PC-3 (cell line): ENCODE measurements at regions not wholly inside any gene's neighbourhood (a gene's known extent, or its start where the extent isn't known, plus 50 kb on each side); places are given as distances from the start of the nearest gene placed in this dataset.

Source experiments
- ATAC-seq: fragments of 200-7000 bp; cut with Tn5 transposase; 2 replicates; pipeline ENCODE4 v1.9.1; 2020; ENCODE audit warnings: mild to moderate bottlenecking, moderate library complexity
- BruUV-seq: library from RNA; stranded (reverse); fragments of 400-500 nt; replicated peaks from 2 replicates; lab custom pipeline; 2021; lab: Mats Ljungman, UMichigan
- CTCF ChIA-PET: fragments of 300-600 bp; sonication (Branson Sonifier 250); formaldehyde crosslinking; loops from one replicate; lab custom pipeline; 2022; ENCODE audit warnings: antibody characterized with exemption; lab: Charles Lee
- POLR2A ChIA-PET: fragments of 300-600 bp; sonication (Branson Sonifier 250); formaldehyde crosslinking; loops from one replicate; lab custom pipeline; 2022; ENCODE audit warnings: antibody characterized with exemption; ENCODE audit not compliant: unreplicated experiment; lab: Charles Lee
- DNase-seq: peaks from one replicate; pipeline ENCODE4 v3.0.0-alpha.2; 2015
- H2AFZ ChIP-seq: fragments of 300-600 bp; sonication (generic); 2 replicates; pipeline ENCODE4 v1.6.0; 2016; ENCODE audit warnings: antibody characterized with exemption, low read length
- H3F3A ChIP-seq: fragments of 300-600 bp; sonication (generic); one replicate; pipeline ENCODE4 v1.6.0; 2017; ENCODE audit warnings: antibody characterized with exemption, low read length, control low read depth, mild to moderate bottlenecking; ENCODE audit not compliant: unreplicated experiment
- H3K27ac ChIP-seq: fragments of 300-600 bp; sonication (generic); 2 replicates; pipeline ENCODE4 v1.5.1; 2016; ENCODE audit warnings: mild to moderate bottlenecking, low read length
- H3K27me3 ChIP-seq: fragments of 300-600 bp; sonication (generic); 2 replicates; pipeline ENCODE4 v1.6.1; 2016; ENCODE audit warnings: low read length, mixed read lengths
- H3K36me3 ChIP-seq: fragments of 300-600 bp; sonication (generic); 2 replicates; pipeline ENCODE4 v1.6.1; 2016; ENCODE audit warnings: low read depth, mixed run types, low read length, mixed read lengths
- H3K4me1 ChIP-seq: fragments of 300-600 bp; sonication (generic); 2 replicates; pipeline ENCODE4 v1.5.1; 2016; ENCODE audit warnings: low read length; ENCODE audit not compliant: insufficient read depth
- H3K4me2 ChIP-seq: fragments of 300-600 bp; sonication (generic); 2 replicates; pipeline ENCODE4 v1.6.0; 2016; ENCODE audit warnings: low read length
- H3K4me3 ChIP-seq: fragments of 300-600 bp; sonication (generic); 2 replicates; pipeline ENCODE4 v1.5.1; 2016; ENCODE audit warnings: mild to moderate bottlenecking, low read length, mixed read lengths
- H3K79me2 ChIP-seq: fragments of 300-600 bp; sonication (generic); 2 replicates; pipeline ENCODE4 v1.6.1; 2017; ENCODE audit warnings: low read length, mixed read lengths
- H3K9ac ChIP-seq: fragments of 300-600 bp; sonication (generic); 2 replicates; pipeline ENCODE4 v1.6.0; 2016; ENCODE audit warnings: mild to moderate bottlenecking, low read length
- H3K9me2 ChIP-seq: fragments of 300-600 bp; sonication (generic); replicated peaks from 2 replicates; pipeline ENCODE4 v1.6.1; 2016; ENCODE audit warnings: mixed run types, low read length, mixed read lengths
- H3K9me3 ChIP-seq: fragments of 300-600 bp; sonication (generic); 2 replicates; pipeline ENCODE4 v1.6.1; 2016; ENCODE audit warnings: low read length, mixed read lengths
- H4K20me1 ChIP-seq: fragments of 300-600 bp; sonication (generic); 2 replicates; pipeline ENCODE4 v1.6.1; 2016; ENCODE audit warnings: low read length, mixed read lengths
- CTCF ChIP-seq: fragments of 300-600 bp; sonication (generic); conservative IDR thresholded peaks from 2 replicates; pipeline ENCODE4 v1.5.1; 2017; ENCODE audit warnings: antibody characterized with exemption, low read depth, mild to moderate bottlenecking, low read length
- EZH2 ChIP-seq: fragments of 300-600 bp; sonication (generic); IDR thresholded peaks from one replicate; pipeline ENCODE4 v1.6.1; 2017; ENCODE audit warnings: antibody characterized with exemption, mild to moderate bottlenecking, low read length; ENCODE audit not compliant: unreplicated experiment
- EZH2phosphoT487 ChIP-seq: fragments of 300-600 bp; sonication (generic); IDR thresholded peaks from 2 replicates; pipeline ENCODE4 v1.6.1; 2018; ENCODE audit warnings: mild to moderate bottlenecking, antibody characterized with exemption, low read length, borderline replicate concordance
- intact Hi-C: fragments of 100-400 bp; cut with micrococcal nuclease; formaldehyde crosslinking; loops from 2 replicates; pipeline ENCODE4 v1.9.0; 2023

- CTCF ChIA-PET: no interaction called here
- no peak overlapping the region for H3K9ac ChIP-seq
- POLR2A ChIA-PET: no interaction called here
- no peaks in the 10 kb centered on the region for H3K9me2 ChIP-seq
- H3K79me2 ChIP-seq: no peaks in the 10 kb centered on the region
- no peaks in the 10 kb centered on the region for H3K9me3 ChIP-seq
- BruUV-seq: no TSS peak
- ATAC-seq: no peak
- H4K20me1 ChIP-seq: no peaks in the 10 kb centered on the region
- no peaks in the 10 kb centered on the region for H3K27me3 ChIP-seq
- TF ChIP-seq EZH2 (no peak), CTCF (no peak), EZH2phosphoT487 (no peak)
- DNase-seq: no peak
- no peak overlapping the region for H3K4me2 ChIP-seq
- H3K36me3 ChIP-seq: no peaks in the 10 kb centered on the region
- intact Hi-C loops: no loop called here
- no peaks in the 10 kb centered on the region for H3F3A ChIP-seq
- no peak overlapping the region for H2AFZ ChIP-seq
- no peak overlapping the region for H3K4me3 ChIP-seq
- no peaks in the 10 kb centered on the region for H3K4me1 ChIP-seq
- H3K27ac ChIP-seq: no peak overlapping the region
These were observed 224.7 kb upstream of the TBC1D5 start for GRCh38 chr3:17967111-17967510.

GRCh38 chr3:17965331-17965730 is 222.9 kb upstream of the TBC1D5 start:
- H3K27me3 ChIP-seq: no peaks in the 10 kb centered on the region
- POLR2A ChIA-PET: no interaction called here
- no peaks in the 10 kb centered on the region for H3F3A ChIP-seq
- CTCF ChIA-PET: no interaction called here
- no peak overlapping the region for H2AFZ ChIP-seq
- no peaks in the 10 kb centered on the region for H3K79me2 ChIP-seq
- H3K9me2 ChIP-seq: no peaks in the 10 kb centered on the region
- TF ChIP-seq EZH2phosphoT487 (no peak), CTCF (no peak), EZH2 (no peak)
- BruUV-seq: no TSS peak
- intact Hi-C loops: no loop called here
- no peak overlapping the region for H3K4me3 ChIP-seq
- H3K9ac ChIP-seq: no peak overlapping the region
- no peaks in the 10 kb centered on the region for H4K20me1 ChIP-seq
- no peak overlapping the region for H3K27ac ChIP-seq
- no peaks in the 10 kb centered on the region for H3K36me3 ChIP-seq
- H3K9me3 ChIP-seq: no peaks in the 10 kb centered on the region
- ATAC-seq (no peak), DNase-seq (no peak)
- no peak overlapping the region for H3K4me2 ChIP-seq
- H3K4me1 ChIP-seq: no peaks in the 10 kb centered on the region

DNA sequence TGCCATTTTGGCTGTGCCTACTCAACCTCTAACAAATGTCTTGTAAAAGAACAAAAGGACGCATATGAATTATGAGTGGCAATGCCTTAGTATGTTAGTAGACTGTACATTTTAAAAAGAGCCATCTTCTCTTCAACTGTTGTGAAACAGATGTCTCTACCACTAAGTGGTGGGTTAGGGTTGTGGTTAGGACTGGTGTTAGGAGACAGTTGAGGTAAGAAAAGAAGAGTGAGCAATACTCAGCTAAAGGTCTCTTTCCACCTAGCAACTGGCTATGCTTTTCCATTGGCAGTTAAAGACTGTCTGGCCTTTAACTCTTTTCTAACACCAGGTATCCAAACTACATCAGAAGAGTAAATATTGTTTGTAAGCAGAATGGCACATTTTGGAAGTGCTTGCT is 221.7 kb upstream of the TBC1D5 start:
- BruUV-seq: no TSS peak
- no peaks in the 10 kb centered on the region for H3K79me2 ChIP-seq
- CTCF ChIA-PET: no interaction called here

More for the DNA sequence above, 221.7 kb upstream of the TBC1D5 start:
- ATAC-seq: no peak
- Histone ChIP-seq H3K27ac (no peak overlapping the region), H2AFZ (no peak overlapping the region), H4K20me1 (no peaks in the 10 kb centered on the region), H3K4me3 (no peak overlapping the region), H3K9me2 (no peaks in the 10 kb centered on the region), H3F3A (no peaks in the 10 kb centered on the region), H3K9me3 (no peaks in the 10 kb centered on the region), H3K4me2 (no peak overlapping the region), H3K36me3 (no peaks in the 10 kb centered on the region), H3K9ac (no peak overlapping the region), H3K4me1 (no peaks in the 10 kb centered on the region), H3K27me3 (no peaks in the 10 kb centered on the region)
- DNase-seq: no peak
- TF ChIP-seq CTCF: no peak
- TF ChIP-seq EZH2phosphoT487: no peak
- no peak for TF ChIP-seq EZH2
- intact Hi-C loops: no loop called here
- POLR2A ChIA-PET: no interaction called here
